ENCODE measurements at regions not wholly inside any gene's neighbourhood (a gene's known extent, or its start where the extent isn't known, plus 50 kb on each side); places are given as distances from the start of the nearest gene placed in this dataset.
"Not testable (repeated sequence)": the region's sequence is repeated elsewhere in the genome, so short reads cannot be mapped to it uniquely, and the experiment has no call there.

GRCh38 chr9:110130791-110131416 is 77.1 kb downstream of the C9orf152 start:
- H3K36me3 Mint-ChIP-seq, result no peaks in the 10 kb centered on the region
- peaks cover 3% of the 10 kb centered on the region for H3K27me3 Mint-ChIP-seq (ENCODE audit: low read depth)
- TF ChIP-seq TEAD1 (CRISPR knock-in tag; IDR thresholded peaks at IDR 0.05) (peak; percentile 21; the same call in 1 of the 2 replicates), USF2 (CRISPR knock-in tag; IDR thresholded peaks at IDR 0.05) (no peak)
- H3K4me1 Mint-ChIP-seq, result peaks cover 80% of the 10 kb centered on the region
- peak; percentile 50 for ATAC-seq
- peak overlapping the region; percentile 10 for H3K4me3 Mint-ChIP-seq
- peak overlapping the region; percentile 75 for H3K27ac Mint-ChIP-seq
- no peaks in the 10 kb centered on the region for H3K9me3 Mint-ChIP-seq
- DNase-seq (ENCODE audit: low spot score), result no peak
- ChIA-PET POLR2A (no interaction called here), CTCF (interaction anchor here (1.0 kb wide), 3 partner anchors 19 to 228 kb away, joined by 3 to 5 read pairs (median 4); no protein-coding TSS in a partner anchor)

DNA sequence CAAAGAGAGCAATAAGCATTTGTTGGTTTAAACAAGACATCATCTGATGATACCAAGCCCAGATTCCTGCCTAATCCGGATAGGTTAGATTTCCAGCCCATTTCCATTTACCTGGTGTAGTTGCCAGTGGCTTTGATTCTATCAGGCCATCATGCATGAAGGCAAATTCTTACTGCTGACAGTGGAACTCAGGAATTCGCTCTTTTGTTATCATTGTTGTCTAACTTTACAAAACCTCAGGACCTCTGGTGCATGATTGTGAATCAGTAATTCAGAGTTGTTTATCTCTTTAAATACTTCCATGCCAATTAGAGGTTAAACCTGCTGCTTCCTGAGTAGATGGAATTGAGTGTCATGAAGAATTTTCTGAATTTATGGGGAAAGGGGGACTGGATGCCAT is 76.5 kb downstream of the C9orf152 start:
- Mint-ChIP-seq H3K27ac (peak overlapping the region; percentile 75), H3K4me3 (peak overlapping the region; percentile 10; the same call in 1 of the 2 replicates), H3K27me3 (ENCODE audit: low read depth) (peaks cover 3% of the 10 kb centered on the region), H3K9me3 (no peaks in the 10 kb centered on the region), H3K4me1 (peaks cover 74% of the 10 kb centered on the region), H3K36me3 (peaks cover 4% of the 10 kb centered on the region)
- ChIA-PET POLR2A (interaction anchor here (0.6 kb wide), 1 partner anchor 438 kb away, joined by 6 read pairs; no protein-coding TSS in a partner anchor), CTCF (interaction anchor here (1.0 kb wide), 1 partner anchor 20 kb away, joined by 4 read pairs; no protein-coding TSS in a partner anchor)
- DNase-seq (ENCODE audit: low spot score) (no peak), ATAC-seq (peak; percentile 15)
- TF ChIP-seq, protein P1, sequence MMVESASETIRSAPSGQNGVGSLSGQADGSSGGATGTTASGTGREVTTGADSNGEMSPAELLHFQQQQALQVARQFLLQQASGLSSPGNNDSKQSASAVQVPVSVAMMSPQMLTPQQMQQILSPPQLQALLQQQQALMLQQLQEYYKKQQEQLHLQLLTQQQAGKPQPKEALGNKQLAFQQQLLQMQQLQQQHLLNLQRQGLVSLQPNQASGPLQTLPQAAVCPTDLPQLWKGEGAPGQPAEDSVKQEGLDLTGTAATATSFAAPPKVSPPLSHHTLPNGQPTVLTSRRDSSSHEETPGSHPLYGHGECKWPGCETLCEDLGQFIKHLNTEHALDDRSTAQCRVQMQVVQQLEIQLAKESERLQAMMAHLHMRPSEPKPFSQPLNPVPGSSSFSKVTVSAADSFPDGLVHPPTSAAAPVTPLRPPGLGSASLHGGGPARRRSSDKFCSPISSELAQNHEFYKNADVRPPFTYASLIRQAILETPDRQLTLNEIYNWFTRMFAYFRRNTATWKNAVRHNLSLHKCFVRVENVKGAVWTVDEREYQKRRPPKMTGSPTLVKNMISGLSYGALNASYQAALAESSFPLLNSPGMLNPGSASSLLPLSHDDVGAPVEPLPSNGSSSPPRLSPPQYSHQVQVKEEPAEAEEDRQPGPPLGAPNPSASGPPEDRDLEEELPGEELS (CRISPR knock-in tag; IDR thresholded peaks at IDR 0.05), result no peak
- TF ChIP-seq HMGA2 (CRISPR knock-in tag; IDR thresholded peaks at IDR 0.05) (no peak), SMAD4 (CRISPR knock-in tag; IDR thresholded peaks at IDR 0.05) (no peak), ZNF219 (CRISPR knock-in tag; IDR thresholded peaks at IDR 0.05; ENCODE audit: borderline replicate concordance) (no peak), NR3C1 (CRISPR knock-in tag; conservative IDR thresholded peaks at IDR 0.05; ENCODE audit: low read depth) (no peak), AFF4 (CRISPR knock-in tag; IDR thresholded peaks at IDR 0.05; ENCODE audit: borderline replicate concordance) (no peak), RORB (CRISPR knock-in tag; IDR thresholded peaks at IDR 0.05) (no peak), MXD4 (CRISPR knock-in tag; IDR thresholded peaks at IDR 0.05; ENCODE audit: borderline replicate concordance) (no peak), KAT7 (CRISPR knock-in tag; IDR thresholded peaks at IDR 0.05; ENCODE audit: borderline replicate concordance) (no peak), FOXJ3 (CRISPR knock-in tag; IDR thresholded peaks at IDR 0.05; ENCODE audit: borderline replicate concordance) (no peak), OVOL2 (CRISPR knock-in tag; IDR thresholded peaks at IDR 0.05; ENCODE audit: borderline replicate concordance) (no peak)
- TF ChIP-seq, protein P2, sequence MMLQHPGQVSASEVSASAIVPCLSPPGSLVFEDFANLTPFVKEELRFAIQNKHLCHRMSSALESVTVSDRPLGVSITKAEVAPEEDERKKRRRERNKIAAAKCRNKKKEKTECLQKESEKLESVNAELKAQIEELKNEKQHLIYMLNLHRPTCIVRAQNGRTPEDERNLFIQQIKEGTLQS (CRISPR knock-in tag; conservative IDR thresholded peaks at IDR 0.05), result no peak
- TF ChIP-seq, protein P3, sequence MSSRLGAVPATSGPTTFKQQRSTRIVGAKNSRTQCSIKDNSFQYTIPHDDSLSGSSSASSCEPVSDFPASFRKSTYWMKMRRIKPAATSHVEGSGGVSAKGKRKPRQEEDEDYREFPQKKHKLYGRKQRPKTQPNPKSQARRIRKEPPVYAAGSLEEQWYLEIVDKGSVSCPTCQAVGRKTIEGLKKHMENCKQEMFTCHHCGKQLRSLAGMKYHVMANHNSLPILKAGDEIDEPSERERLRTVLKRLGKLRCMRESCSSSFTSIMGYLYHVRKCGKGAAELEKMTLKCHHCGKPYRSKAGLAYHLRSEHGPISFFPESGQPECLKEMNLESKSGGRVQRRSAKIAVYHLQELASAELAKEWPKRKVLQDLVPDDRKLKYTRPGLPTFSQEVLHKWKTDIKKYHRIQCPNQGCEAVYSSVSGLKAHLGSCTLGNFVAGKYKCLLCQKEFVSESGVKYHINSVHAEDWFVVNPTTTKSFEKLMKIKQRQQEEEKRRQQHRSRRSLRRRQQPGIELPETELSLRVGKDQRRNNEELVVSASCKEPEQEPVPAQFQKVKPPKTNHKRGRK (CRISPR knock-in tag; IDR thresholded peaks at IDR 0.05; ENCODE audit: borderline replicate concordance), result no peak
- TF ChIP-seq, protein P4, sequence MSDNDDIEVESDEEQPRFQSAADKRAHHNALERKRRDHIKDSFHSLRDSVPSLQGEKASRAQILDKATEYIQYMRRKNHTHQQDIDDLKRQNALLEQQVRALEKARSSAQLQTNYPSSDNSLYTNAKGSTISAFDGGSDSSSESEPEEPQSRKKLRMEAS (CRISPR knock-in tag; IDR thresholded peaks at IDR 0.05), result no peak

DNA sequence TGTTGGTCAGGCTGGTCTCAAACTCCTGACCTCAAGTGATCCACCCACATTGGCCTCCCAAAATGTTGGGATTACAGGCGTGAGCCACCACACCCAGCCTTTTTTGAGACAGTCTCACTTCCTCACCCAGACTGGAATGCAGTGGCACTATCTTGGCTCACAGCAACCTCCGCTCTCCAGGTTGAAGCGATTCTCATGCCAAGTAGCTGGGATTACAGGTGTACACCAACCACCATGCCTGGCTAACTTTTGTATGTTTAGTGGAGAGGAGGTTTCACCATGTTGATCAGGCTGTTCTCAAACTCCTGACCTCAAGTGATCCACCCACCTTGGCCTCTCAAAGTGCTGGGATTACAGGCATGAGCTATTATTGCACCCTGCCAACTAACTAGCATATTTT is 75.4 kb downstream of the C9orf152 start:
- Mint-ChIP-seq H3K36me3 (peaks cover 14% of the 10 kb centered on the region), H3K4me1 (peaks cover 63% of the 10 kb centered on the region)
- not testable (repeated sequence) for H3K27ac Mint-ChIP-seq; DNase-seq (ENCODE audit: low spot score); H3K4me3 Mint-ChIP-seq; ATAC-seq; H3K27me3 Mint-ChIP-seq (ENCODE audit: low read depth); H3K9me3 Mint-ChIP-seq
- ChIA-PET CTCF (interaction anchor here (1.8 kb wide), 1 partner anchor 11 kb away, joined by 7 read pairs; no protein-coding TSS in a partner anchor), POLR2A (interaction anchor here (0.7 kb wide), 1 partner anchor 483 kb away, joined by 3 read pairs; no protein-coding TSS in a partner anchor)

Measured in WTC11 (cell line).